Neutrophil (primary cell): ENCODE measurements at regions not wholly inside any gene's neighbourhood (a gene's known extent, or its start where the extent isn't known, plus 50 kb on each side); places are given as distances from the start of the nearest gene placed in this dataset.
"Not testable (repeated sequence)": the region's sequence is repeated elsewhere in the genome, so short reads cannot be mapped to it uniquely, and the experiment has no call there.

Experiments
- H3K27ac ChIP-seq: fragments of 200-600 bp; sonication (generic); 2 replicates; pipeline ENCODE4 v1.5.1; 2016; ENCODE audit warnings: mild to moderate bottlenecking, moderate library complexity
- H3K27me3 ChIP-seq: fragments of 200-600 bp; sonication (generic); 2 replicates; pipeline ENCODE4 v1.6.0; 2016; ENCODE audit warnings: mild to moderate bottlenecking
- H3K36me3 ChIP-seq: fragments of 200-600 bp; sonication (generic); 2 replicates; pipeline ENCODE4 v1.5.1; 2017
- H3K4me1 ChIP-seq, 2 experiments: fragments of 200-600 bp in 1 of 2; sonication (generic) in 1 of 2; 1 replicate in 1 of 2; 2 replicates in 1 of 2; pipeline versions ENCODE4 v1.5.1 to v1.6.1; 2013 to 2016; ENCODE audit warnings: low read depth in 1 of 2, low read length in 1 of 2, mild to moderate bottlenecking in 1 of 2, moderate library complexity in 1 of 2; ENCODE audit not compliant: control insufficient read depth in 1 of 2, insufficient read depth in 1 of 2
- H3K4me3 ChIP-seq, 2 experiments: fragments of 200-600 bp in 1 of 2; sonication (generic) in 1 of 2; 1 replicate in 1 of 2; 2 replicates in 1 of 2; pipeline ENCODE4 v1.5.1; 2013 to 2016; ENCODE audit warnings: low read depth in 1 of 2, low read length in 1 of 2, mild to moderate bottlenecking in 1 of 2, moderate library complexity in 1 of 2
- H3K9me3 ChIP-seq: fragments of 200-600 bp; sonication (generic); 2 replicates; pipeline ENCODE4 v1.5.1; 2016
- CTCF ChIP-seq: fragments of 200-600 bp; sonication (generic); IDR thresholded peaks from 2 replicates; pipeline ENCODE4 v1.5.1; 2016; ENCODE audit warnings: antibody characterized with exemption

- Histone ChIP-seq H3K27me3 (no peaks in the 10 kb centered on the region), H3K9me3 (no peaks in the 10 kb centered on the region), H3K4me3 (no peak overlapping the region), H3K27ac (no peak overlapping the region), H3K4me1 (no peaks in the 10 kb centered on the region), H3K36me3 (no peaks in the 10 kb centered on the region)
- no peak for TF ChIP-seq CTCF
Measured at GRCh38 chr2:35591886-35592285, 763.7 kb upstream of the CRIM1 start.

GRCh38 chr2:35585972-35586371 lies 769.6 kb upstream of the CRIM1 start:
- H3K9me3 ChIP-seq: no peaks in the 10 kb centered on the region
- H3K36me3 ChIP-seq: no peaks in the 10 kb centered on the region
- no peak overlapping the region for H3K27ac ChIP-seq
- no peak for TF ChIP-seq CTCF
- H3K4me3 ChIP-seq: no peak overlapping the region
- no peaks in the 10 kb centered on the region for H3K27me3 ChIP-seq
- H3K4me1 ChIP-seq: no peaks in the 10 kb centered on the region

GRCh38 chr2:35582637-35583036 lies 772.9 kb upstream of the CRIM1 start:
- Histone ChIP-seq H3K9me3 (no peaks in the 10 kb centered on the region), H3K36me3 (no peaks in the 10 kb centered on the region), H3K4me3 (no peak overlapping the region), H3K27ac (no peak overlapping the region), H3K27me3 (no peaks in the 10 kb centered on the region), H3K4me1 (no peaks in the 10 kb centered on the region)
- no peak for TF ChIP-seq CTCF

GRCh38 chr2:35580956-35581355 lies 774.6 kb upstream of the CRIM1 start:
- no peak overlapping the region for H3K27ac ChIP-seq
- H3K36me3 ChIP-seq: no peaks in the 10 kb centered on the region

GRCh38 chr2:35568574-35568973 lies 787.0 kb upstream of the CRIM1 start:
- H3K27me3 ChIP-seq, H3K9me3 ChIP-seq, H3K4me3 ChIP-seq, H3K27ac ChIP-seq, H3K4me1 ChIP-seq, H3K36me3 ChIP-seq: not testable (repeated sequence)

More at GRCh38 chr2:35580956-35581355, 774.6 kb upstream of the CRIM1 start:
- no peaks in the 10 kb centered on the region for H3K9me3 ChIP-seq
- H3K4me3 ChIP-seq: no peak overlapping the region
- no peaks in the 10 kb centered on the region for H3K4me1 ChIP-seq
- no peak for TF ChIP-seq CTCF
- no peaks in the 10 kb centered on the region for H3K27me3 ChIP-seq

- no peak overlapping the region for H3K4me3 ChIP-seq
- H3K9me3 ChIP-seq: no peaks in the 10 kb centered on the region
- no peaks in the 10 kb centered on the region for H3K27me3 ChIP-seq
- no peak for TF ChIP-seq CTCF
- H3K4me1 ChIP-seq: no peaks in the 10 kb centered on the region
- no peaks in the 10 kb centered on the region for H3K36me3 ChIP-seq
- no peak overlapping the region for H3K27ac ChIP-seq
Measured at GRCh38 chr2:35562488-35562887, 793.1 kb upstream of the CRIM1 start.
